ENCODE measurements at regions not wholly inside any gene's neighbourhood (a gene's known extent, or its start where the extent isn't known, plus 50 kb on each side); places are given as distances from the start of the nearest gene placed in this dataset.
"Not testable (repeated sequence)": the region's sequence is repeated elsewhere in the genome, so short reads cannot be mapped to it uniquely, and the experiment has no call there.

DNA sequence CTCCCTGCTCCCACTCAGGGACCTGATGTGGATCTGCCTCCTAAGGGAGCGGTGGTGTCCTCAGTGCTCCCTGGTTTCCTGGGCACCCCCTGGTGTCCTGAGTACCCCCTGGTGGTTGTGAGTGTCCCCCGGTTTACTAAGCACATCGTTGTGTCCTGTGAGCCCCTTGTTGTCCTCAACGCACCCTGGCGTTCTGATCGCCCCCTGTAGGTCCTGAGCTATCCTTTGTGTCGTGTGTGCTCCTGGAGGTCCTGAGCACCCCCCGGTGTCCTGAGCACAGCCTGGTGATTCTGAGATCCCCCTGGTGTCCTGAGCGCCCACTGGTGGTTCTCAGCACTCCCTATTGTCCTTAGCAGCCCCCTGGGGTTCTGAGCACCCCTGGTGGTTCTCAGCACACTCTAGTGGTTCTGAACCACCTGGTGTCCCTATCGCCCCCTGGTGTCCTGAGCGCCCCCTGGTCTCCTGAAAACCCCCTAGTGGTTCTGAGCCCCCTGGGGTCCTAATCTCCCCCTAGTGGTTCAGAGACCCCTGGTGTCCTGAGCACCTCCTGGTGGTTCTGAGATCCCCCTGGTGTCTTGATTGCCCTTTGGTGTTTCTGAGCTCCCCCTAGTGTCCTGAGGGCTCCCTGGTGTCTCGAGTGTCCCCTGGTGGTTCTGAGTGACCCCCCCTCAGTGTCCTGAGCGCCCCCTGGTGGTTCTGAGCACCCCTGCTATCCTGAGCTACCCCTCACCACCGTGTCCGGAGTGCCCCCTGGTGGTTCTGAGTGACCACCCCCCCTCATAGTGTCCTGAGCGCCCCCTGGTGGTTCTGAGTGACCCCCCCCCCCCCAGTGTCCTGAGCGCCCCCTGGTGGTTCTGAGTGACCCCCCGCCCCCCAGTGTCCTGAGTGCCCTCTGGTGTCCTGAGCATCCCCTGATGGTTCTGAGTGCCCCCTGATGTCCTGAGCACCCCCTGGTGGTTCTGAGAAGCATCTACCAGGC lies 615.1 kb downstream of the TMEM121 start:
- ChIA-PET POLR2A (ENCODE audit: low non-redundant PET) (no interaction called here), CTCF (interaction anchor here (0.6 to 0.7 kb wide), 5 partner anchors 12 to 601 kb away, joined by 3 to 6 read pairs (median 3); no protein-coding TSS in a partner anchor)
- no peaks in the 10 kb centered on the region for H3K4me1 ChIP-seq (ENCODE audit: insufficient read depth, low read length, poor library complexity, severe bottlenecking)
- no peak for TF ChIP-seq EZH2 (IDR thresholded peaks at IDR 0.05; ENCODE audit: borderline replicate concordance, low read depth, low read length, poor library complexity, severe bottlenecking)
- TF ChIP-seq, protein P1, sequence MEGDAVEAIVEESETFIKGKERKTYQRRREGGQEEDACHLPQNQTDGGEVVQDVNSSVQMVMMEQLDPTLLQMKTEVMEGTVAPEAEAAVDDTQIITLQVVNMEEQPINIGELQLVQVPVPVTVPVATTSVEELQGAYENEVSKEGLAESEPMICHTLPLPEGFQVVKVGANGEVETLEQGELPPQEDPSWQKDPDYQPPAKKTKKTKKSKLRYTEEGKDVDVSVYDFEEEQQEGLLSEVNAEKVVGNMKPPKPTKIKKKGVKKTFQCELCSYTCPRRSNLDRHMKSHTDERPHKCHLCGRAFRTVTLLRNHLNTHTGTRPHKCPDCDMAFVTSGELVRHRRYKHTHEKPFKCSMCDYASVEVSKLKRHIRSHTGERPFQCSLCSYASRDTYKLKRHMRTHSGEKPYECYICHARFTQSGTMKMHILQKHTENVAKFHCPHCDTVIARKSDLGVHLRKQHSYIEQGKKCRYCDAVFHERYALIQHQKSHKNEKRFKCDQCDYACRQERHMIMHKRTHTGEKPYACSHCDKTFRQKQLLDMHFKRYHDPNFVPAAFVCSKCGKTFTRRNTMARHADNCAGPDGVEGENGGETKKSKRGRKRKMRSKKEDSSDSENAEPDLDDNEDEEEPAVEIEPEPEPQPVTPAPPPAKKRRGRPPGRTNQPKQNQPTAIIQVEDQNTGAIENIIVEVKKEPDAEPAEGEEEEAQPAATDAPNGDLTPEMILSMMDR (conservative IDR thresholded peaks at IDR 0.05; ENCODE audit: low read depth, low read length): peak; percentile 34
- H3K4me3 ChIP-seq (ENCODE audit: low read depth, low read length, poor library complexity, severe bottlenecking): no peak overlapping the region
- peaks cover 6% of the 10 kb centered on the region for H3K27me3 ChIP-seq (replicated peaks; ENCODE audit: insufficient read depth, low read depth, low read length, poor library complexity)
- BruUV-seq (replicated peaks): no TSS peak
- no peak overlapping the region for H3K27ac ChIP-seq (ENCODE audit: low read depth, low read length, poor library complexity, severe bottlenecking)
- no peaks in the 10 kb centered on the region for H3K36me3 ChIP-seq (ENCODE audit: insufficient read depth, low read length, poor library complexity, severe bottlenecking)
- H3K9me3 ChIP-seq (ENCODE audit: low read depth, low read length, poor library complexity, severe bottlenecking): no peaks in the 10 kb centered on the region
- intact Hi-C loops (cut with micrococcal nuclease; ENCODE audit: unreplicated experiment): no loop called here
- peak; percentile 13 for DNase-seq (ENCODE audit: low spot score)

- DNase-seq (ENCODE audit: low spot score); H3K36me3 ChIP-seq (ENCODE audit: insufficient read depth, low read length, poor library complexity, severe bottlenecking); H3K27me3 ChIP-seq (replicated peaks; ENCODE audit: insufficient read depth, low read depth, low read length, poor library complexity); H3K9me3 ChIP-seq (ENCODE audit: low read depth, low read length, poor library complexity, severe bottlenecking); H3K27ac ChIP-seq (ENCODE audit: low read depth, low read length, poor library complexity, severe bottlenecking); BruUV-seq (replicated peaks); POLR2A ChIA-PET (ENCODE audit: low non-redundant PET); H3K4me3 ChIP-seq (ENCODE audit: low read depth, low read length, poor library complexity, severe bottlenecking); CTCF ChIA-PET; intact Hi-C loops (cut with micrococcal nuclease; ENCODE audit: unreplicated experiment); H3K4me1 ChIP-seq (ENCODE audit: insufficient read depth, low read length, poor library complexity, severe bottlenecking): not testable (repeated sequence)
These were observed 619.3 kb downstream of the TMEM121 start for GRCh38 chr14:106145731-106146130.

DNA sequence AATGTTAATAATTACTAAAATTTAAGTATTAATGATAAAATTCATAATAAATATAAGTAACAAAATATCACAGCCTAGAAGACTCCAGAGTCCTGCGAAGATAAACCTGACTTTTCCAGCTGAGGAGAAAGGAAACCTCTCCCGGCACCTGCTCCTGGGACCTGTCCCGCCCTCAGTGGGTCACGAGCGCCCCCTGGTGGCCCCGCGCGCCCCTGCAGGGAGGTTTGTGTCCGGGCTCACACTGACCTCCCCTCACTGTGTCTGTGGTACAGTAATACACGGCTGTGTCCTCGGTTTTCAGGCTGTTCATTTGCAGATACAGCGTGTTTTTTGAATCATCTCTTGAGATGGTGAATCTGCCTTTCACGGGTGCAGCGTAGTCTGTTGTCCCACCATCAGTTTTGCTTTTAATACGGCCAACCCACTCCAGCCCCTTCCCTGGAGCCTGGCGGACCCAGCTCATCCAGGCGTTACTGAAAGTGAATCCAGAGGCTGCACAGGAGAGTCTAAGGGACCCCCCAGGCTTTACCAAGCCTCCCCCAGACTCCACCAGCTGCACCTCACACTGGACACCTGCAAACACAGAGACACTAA lies 627.1 kb downstream of the TMEM121 start:
- H3K4me1 ChIP-seq (ENCODE audit: insufficient read depth, low read length, poor library complexity, severe bottlenecking); H3K9me3 ChIP-seq (ENCODE audit: low read depth, low read length, poor library complexity, severe bottlenecking); BruUV-seq (replicated peaks); intact Hi-C loops (cut with micrococcal nuclease; ENCODE audit: unreplicated experiment); H3K36me3 ChIP-seq (ENCODE audit: insufficient read depth, low read length, poor library complexity, severe bottlenecking); H3K27ac ChIP-seq (ENCODE audit: low read depth, low read length, poor library complexity, severe bottlenecking); H3K4me3 ChIP-seq (ENCODE audit: low read depth, low read length, poor library complexity, severe bottlenecking); POLR2A ChIA-PET (ENCODE audit: low non-redundant PET): not testable (repeated sequence)
- TF ChIP-seq, protein P1 (conservative IDR thresholded peaks at IDR 0.05; ENCODE audit: low read depth, low read length): peak; percentile 75
- CTCF ChIA-PET: interaction anchor here (0.6 kb wide), 1 partner anchor 12 kb away, joined by 3 read pairs; no protein-coding TSS in a partner anchor
- H3K27me3 ChIP-seq (replicated peaks; ENCODE audit: insufficient read depth, low read depth, low read length, poor library complexity): peaks cover 17% of the 10 kb centered on the region
- DNase-seq (ENCODE audit: low spot score): peak; percentile 65
